ENCODE measurements at regions not wholly inside any gene's neighbourhood (a gene's known extent, or its start where the extent isn't known, plus 50 kb on each side); places are given as distances from the start of the nearest gene placed in this dataset.
"Not testable (repeated sequence)": the region's sequence is repeated elsewhere in the genome, so short reads cannot be mapped to it uniquely, and the experiment has no call there.

DNA sequence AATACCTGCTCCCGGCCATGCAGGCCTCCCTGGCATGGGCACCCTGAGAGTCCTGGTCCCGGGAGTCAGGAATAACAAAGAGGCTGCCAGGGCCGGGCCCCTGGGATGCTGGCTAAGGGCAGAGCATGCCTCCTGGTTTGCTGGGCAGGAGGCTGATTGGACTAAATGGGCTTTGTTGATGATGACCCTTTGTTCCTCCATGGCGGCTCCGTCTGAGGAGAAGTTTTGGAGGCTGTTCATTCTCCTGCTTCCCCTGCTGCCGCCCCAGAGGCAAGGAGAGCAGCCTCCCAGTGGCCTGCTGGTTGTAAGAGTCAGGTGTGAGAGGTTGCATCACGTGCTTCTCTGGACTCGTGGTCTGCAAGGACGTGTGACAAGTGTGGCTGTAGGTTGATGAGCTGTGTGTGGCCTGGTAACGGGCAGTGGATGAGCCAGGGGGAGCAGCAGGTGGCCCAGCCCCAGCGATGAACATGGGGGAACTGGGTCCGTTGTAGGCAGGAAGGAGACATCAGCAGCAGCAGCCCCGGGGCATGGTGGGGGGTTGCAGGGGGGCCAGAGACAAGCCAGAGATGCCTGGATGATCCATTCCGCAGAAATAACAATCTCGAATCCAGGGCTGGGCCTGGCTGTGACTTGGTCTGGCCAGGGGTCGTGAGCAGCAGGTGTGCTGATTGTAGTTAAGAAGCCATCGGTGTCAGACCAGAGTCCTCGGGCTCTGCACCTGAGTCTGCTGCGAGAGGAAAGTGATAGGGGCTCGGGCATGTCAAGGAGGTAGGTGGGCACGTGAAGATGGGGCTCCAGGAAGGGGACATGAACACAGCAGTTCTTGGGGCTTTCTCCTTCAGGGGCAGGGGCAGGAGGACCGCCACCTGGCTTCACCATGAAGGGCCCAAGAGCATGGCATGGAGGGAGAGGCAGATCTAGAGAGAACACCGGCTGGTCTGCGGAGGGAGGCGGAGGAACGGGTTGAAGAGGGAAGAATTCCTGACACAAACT lies 101.4 kb downstream of the TNFRSF13B start:
- no peak for DNase-seq

- not testable (repeated sequence) for DNase-seq
These were observed 102.2 kb downstream of the TNFRSF13B start for GRCh38 chr17:16869531-16870252.

- not testable (repeated sequence) for DNase-seq
These were observed 103.3 kb downstream of the TNFRSF13B start for GRCh38 chr17:16868616-16869015.

GRCh38 chr17:16867545-16867944 lies 104.4 kb downstream of the TNFRSF13B start:
- not testable (repeated sequence) for DNase-seq

- not testable (repeated sequence) for DNase-seq
These were observed 105.1 kb downstream of the TNFRSF13B start for GRCh38 chr17:16866841-16867240.

DNA sequence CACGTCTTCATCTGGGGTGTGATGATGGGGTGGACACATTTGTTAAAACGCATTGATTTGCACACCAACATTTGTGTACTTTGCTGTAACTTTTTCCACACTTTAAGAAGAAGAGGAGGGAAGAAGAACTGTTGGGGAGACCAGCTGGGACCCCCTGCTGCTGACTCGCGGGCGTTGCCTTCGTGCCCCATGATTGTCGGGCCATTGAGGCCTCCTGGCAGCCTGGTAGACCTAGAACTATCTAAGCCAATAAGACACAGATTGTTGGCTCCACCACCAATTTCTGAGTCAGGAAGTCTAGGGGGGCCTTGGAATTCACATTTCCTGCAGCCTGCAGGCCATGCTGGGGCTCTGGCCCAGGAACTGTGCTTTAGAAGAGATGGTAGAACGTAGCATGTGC lies 105.5 kb downstream of the TNFRSF13B start:
- DNase-seq: no peak

GRCh38 chr17:16865704-16866103 lies 106.2 kb downstream of the TNFRSF13B start:
- DNase-seq: not testable (repeated sequence)

DNA sequence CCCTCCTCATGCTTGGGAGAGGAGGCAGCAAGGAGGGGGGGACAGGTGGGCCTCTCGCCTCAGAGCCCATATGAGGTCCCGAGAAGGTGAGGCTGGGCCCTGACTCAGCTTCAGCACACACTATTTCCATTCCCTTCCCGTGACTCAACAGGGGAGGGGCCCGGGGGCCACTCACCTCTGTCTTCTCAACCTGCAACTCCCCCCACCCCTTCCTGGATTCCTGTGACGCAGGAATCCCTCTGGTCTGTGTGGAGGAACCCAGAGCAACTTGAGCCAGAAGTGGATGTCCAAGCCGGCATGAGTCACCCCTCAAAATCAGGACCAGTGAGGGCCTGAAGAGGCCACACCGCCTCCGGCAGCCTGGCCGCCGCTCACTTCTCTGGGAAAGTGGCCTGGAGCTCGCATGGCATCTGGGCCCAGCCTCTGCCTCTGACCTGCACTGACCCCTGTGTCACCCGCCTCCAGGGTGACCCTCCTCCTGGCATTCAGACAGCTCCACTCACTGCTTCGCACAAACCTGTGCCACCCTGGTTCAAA lies 106.8 kb downstream of the TNFRSF13B start:
- DNase-seq: not testable (repeated sequence)

DNA sequence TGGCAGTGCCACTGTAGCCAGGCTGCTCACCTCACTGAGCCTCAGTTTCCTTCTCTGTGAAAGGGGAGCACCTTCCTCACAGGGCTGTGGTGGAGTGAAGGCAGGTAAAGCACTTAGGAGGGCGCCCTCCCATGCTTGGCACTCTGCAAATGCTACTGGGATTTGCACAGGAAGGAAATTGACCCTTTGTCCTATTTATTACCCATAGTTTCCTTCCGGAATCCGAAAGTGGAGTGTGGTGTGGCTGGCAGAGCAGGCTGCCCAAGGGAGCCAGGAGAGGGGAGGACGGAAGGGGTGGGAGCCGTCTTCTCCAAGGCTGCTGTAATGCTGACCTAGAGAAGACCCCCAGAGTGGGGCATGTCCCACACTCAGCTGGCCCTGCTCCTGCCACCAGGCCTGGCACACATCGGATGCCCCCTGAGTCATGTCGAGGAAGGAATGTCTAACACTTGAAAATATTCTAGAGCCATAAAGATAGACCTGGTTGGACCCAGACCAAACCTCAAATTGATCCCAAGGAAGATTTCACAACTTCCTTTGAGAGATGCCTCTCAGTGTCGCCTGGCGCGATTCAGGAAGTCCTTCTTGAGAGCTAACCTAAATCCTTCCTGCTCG lies 107.3 kb downstream of the TNFRSF13B start:
- DNase-seq: not testable (repeated sequence)

- not testable (repeated sequence) for DNase-seq
These were observed 110.8 kb downstream of the TNFRSF13B start for GRCh38 chr17:16861152-16861551.

- not testable (repeated sequence) for DNase-seq
These were observed 111.5 kb downstream of the TNFRSF13B start for GRCh38 chr17:16860467-16860866.

- DNase-seq: not testable (repeated sequence)
These were observed 112.4 kb downstream of the TNFRSF13B start for GRCh38 chr17:16859515-16859914.

DNA sequence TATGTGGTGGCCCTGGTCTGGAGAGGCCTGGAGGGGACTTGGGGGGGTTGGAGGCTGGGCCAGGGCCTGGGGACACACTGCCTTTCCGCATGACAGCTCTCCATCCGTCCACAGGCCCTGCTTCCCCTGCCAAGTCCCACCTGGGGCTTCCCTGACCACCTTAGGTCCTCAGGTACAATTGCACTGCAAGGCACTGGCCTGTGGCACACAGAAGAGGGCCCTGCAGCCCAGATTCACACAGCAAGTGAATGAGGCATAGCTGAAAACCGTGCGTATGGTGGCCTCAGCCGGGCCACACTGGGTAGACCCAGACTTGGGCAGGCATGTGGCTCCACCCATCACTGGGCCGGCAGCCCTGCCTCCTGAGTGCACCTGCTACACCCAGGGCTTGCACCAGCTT lies 114.2 kb downstream of the TNFRSF13B start:
- DNase-seq: not testable (repeated sequence)

- DNase-seq: not testable (repeated sequence)
These were observed 115.1 kb downstream of the TNFRSF13B start for GRCh38 chr17:16856846-16857245.

GRCh38 chr17:16856171-16856570 lies 115.7 kb downstream of the TNFRSF13B start:
- DNase-seq: not testable (repeated sequence)

- DNase-seq: not testable (repeated sequence)
These were observed 117.3 kb downstream of the TNFRSF13B start for GRCh38 chr17:16854636-16855035.

- no peak for DNase-seq
These were observed 118.1 kb downstream of the TNFRSF13B start for GRCh38 chr17:16853661-16854320.

- DNase-seq: not testable (repeated sequence)
These were observed 122.1 kb downstream of the TNFRSF13B start for GRCh38 chr17:16849861-16850260.

DNA sequence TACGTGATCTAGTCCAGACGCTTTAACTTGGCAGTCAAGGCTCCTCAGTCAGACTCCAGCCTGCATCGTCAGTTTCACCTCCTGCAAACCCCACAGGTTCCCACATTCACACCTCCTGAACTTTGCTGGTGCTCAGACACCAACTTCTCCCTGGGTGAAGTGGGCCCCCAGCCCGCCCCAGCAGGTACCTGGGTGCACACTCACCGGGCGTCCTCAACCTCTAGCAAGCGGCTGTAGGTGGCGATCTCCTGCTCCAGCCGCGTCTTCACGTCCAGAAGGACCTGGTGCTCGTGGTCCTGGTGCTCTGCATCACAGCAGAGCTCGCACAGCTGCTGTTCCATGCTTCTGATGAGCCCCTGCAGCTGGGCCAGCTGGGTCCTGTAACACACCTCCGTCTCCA lies 122.9 kb downstream of the TNFRSF13B start:
- not testable (repeated sequence) for DNase-seq

DNA sequence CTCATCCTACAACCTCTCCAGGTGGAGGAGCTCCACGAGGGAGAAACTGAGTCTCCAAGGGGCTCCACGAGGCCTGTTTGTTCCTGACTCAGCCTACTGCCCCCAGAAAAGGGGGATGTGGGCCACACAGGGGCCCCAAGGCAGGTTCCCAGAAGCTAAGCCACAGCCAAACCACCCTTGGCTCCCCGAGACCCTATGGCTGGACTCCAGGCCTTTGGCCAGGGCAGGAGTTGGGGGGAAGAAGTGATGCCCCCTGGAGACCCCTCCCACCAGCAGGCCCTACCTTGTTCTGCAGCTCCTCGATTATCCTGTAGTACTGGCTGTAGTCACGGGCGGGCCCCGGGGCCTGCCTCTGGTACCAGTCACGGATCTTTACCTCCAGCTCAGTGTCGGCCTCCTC lies 126.8 kb downstream of the TNFRSF13B start:
- not testable (repeated sequence) for DNase-seq

DNA sequence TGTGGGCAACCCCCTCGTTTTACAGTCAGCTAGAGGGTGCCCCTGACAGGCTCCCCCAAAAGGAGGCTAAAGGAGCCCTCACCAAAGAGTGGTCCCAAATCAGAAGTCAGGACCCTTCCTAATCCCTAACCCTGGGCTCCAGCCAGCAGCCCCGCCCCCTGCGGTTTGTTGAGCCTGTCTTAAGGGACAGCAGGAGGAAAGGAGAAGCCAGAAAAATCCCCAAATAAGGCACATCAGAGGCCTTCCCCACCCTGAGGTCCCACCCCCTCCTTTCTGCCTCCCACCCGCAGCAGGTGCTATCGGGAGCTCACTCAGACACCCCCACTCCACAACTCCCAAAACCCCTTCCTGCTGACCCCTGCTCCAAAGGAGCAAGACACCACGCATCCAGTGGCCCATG lies 127.2 kb downstream of the TNFRSF13B start:
- not testable (repeated sequence) for DNase-seq

- DNase-seq: not testable (repeated sequence)
These were observed 128.4 kb downstream of the TNFRSF13B start for GRCh38 chr17:16843511-16843910.

Data from NCI-H1694 (cell line).